Liver (tissue), 3 donors: ENCODE measurements at regions not wholly inside any gene's neighbourhood (a gene's known extent, or its start where the extent isn't known, plus 50 kb on each side); places are given as distances from the start of the nearest gene placed in this dataset.

Source experiments
- HNF4A ChIP-seq, 2 donors: conservative IDR thresholded peaks; 2 replicates each; pipeline ENCODE4 v1.6.1; 2016; ENCODE audit warnings: antibody characterized with exemption in 2 of 2, mild to moderate bottlenecking in 2 of 2
- NR2F2 ChIP-seq: IDR thresholded peaks from 2 replicates; pipeline ENCODE4 v1.6.1; 2016; ENCODE audit warnings: antibody characterized with exemption
- RAD21 ChIP-seq, 2 donors: IDR thresholded peaks; 2 replicates each; pipeline ENCODE4 v1.6.1; 2016; ENCODE audit warnings: antibody characterized with exemption in 2 of 2, mild to moderate bottlenecking in 2 of 2
- RXRA ChIP-seq, 2 donors: IDR thresholded peaks; 2 replicates each; pipeline ENCODE4 v1.6.1; 2017 to 2018; ENCODE audit warnings: antibody characterized with exemption in 2 of 2, mild to moderate bottlenecking in 1 of 2
- SP1 ChIP-seq: IDR thresholded peaks from 2 replicates; pipeline ENCODE4 v1.6.1; 2018; ENCODE audit warnings: antibody characterized with exemption, mild to moderate bottlenecking
- TAF1 ChIP-seq: conservative IDR thresholded peaks from 2 replicates; pipeline ENCODE4 v1.6.1; 2016; ENCODE audit warnings: antibody characterized with exemption, mild to moderate bottlenecking
- YY1 ChIP-seq: IDR thresholded peaks from 2 replicates; pipeline ENCODE4 v1.6.1; 2016; ENCODE audit warnings: antibody characterized with exemption, mild to moderate bottlenecking
- TF ChIP-seq, protein P1 (sequence below): fragments of 150-350 bp; IDR thresholded peaks from 2 replicates; pipeline ENCODE4 v1.5.1; 2017; ENCODE audit warnings: improper control_type of control experiment, low read depth, low read length; ENCODE audit not compliant: missing input control
- TF ChIP-seq, protein P2 (sequence below): IDR thresholded peaks from 2 replicates; pipeline ENCODE4 v1.6.1; 2016; ENCODE audit warnings: antibody characterized with exemption, mild to moderate bottlenecking
- TF ChIP-seq, protein P3 (sequence below): IDR thresholded peaks from 2 replicates; pipeline ENCODE4 v1.6.1; 2016; ENCODE audit warnings: antibody characterized with exemption
- TF ChIP-seq, protein P4 (sequence below): IDR thresholded peaks from 2 replicates; pipeline ENCODE4 v1.6.1; 2016; ENCODE audit warnings: antibody characterized with exemption
- donor health status: healthy.
- donor health status: healthy.

DNA sequence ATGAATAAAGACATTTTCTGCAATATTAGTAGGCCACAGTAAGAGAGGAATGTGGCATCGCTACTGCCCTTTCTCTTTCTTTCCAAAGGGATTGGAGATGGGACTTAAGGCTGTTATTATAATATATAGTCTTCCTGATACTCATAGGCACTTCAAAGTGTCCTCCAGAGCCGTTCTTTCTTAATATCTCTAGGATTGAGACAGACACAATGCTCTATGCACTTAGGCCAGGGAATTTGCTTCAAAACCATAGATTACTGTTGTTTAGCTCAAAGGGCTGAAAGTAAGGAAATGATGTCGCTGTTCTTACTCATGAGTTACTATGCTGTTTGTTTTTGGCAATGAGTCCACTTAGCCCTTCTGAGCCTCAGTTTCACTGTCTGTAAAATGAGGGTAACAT is 590.5 kb downstream of the CDH11 start:
- TF ChIP-seq, protein P1, sequence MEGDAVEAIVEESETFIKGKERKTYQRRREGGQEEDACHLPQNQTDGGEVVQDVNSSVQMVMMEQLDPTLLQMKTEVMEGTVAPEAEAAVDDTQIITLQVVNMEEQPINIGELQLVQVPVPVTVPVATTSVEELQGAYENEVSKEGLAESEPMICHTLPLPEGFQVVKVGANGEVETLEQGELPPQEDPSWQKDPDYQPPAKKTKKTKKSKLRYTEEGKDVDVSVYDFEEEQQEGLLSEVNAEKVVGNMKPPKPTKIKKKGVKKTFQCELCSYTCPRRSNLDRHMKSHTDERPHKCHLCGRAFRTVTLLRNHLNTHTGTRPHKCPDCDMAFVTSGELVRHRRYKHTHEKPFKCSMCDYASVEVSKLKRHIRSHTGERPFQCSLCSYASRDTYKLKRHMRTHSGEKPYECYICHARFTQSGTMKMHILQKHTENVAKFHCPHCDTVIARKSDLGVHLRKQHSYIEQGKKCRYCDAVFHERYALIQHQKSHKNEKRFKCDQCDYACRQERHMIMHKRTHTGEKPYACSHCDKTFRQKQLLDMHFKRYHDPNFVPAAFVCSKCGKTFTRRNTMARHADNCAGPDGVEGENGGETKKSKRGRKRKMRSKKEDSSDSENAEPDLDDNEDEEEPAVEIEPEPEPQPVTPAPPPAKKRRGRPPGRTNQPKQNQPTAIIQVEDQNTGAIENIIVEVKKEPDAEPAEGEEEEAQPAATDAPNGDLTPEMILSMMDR, result no peak
- TF ChIP-seq RAD21 (IDR thresholded peaks at IDR 0.05) (no peak), TAF1 (no peak), HNF4A (conservative IDR thresholded peaks at IDR 0.05) (no peak), YY1 (no peak), SP1 (no peak), NR2F2 (no peak), RXRA (IDR thresholded peaks at IDR 0.05) (no peak)
- TF ChIP-seq, protein P2, sequence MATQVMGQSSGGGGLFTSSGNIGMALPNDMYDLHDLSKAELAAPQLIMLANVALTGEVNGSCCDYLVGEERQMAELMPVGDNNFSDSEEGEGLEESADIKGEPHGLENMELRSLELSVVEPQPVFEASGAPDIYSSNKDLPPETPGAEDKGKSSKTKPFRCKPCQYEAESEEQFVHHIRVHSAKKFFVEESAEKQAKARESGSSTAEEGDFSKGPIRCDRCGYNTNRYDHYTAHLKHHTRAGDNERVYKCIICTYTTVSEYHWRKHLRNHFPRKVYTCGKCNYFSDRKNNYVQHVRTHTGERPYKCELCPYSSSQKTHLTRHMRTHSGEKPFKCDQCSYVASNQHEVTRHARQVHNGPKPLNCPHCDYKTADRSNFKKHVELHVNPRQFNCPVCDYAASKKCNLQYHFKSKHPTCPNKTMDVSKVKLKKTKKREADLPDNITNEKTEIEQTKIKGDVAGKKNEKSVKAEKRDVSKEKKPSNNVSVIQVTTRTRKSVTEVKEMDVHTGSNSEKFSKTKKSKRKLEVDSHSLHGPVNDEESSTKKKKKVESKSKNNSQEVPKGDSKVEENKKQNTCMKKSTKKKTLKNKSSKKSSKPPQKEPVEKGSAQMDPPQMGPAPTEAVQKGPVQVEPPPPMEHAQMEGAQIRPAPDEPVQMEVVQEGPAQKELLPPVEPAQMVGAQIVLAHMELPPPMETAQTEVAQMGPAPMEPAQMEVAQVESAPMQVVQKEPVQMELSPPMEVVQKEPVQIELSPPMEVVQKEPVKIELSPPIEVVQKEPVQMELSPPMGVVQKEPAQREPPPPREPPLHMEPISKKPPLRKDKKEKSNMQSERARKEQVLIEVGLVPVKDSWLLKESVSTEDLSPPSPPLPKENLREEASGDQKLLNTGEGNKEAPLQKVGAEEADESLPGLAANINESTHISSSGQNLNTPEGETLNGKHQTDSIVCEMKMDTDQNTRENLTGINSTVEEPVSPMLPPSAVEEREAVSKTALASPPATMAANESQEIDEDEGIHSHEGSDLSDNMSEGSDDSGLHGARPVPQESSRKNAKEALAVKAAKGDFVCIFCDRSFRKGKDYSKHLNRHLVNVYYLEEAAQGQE, result no peak
- TF ChIP-seq, protein P3, sequence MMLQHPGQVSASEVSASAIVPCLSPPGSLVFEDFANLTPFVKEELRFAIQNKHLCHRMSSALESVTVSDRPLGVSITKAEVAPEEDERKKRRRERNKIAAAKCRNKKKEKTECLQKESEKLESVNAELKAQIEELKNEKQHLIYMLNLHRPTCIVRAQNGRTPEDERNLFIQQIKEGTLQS, result no peak
- TF ChIP-seq, protein P4, sequence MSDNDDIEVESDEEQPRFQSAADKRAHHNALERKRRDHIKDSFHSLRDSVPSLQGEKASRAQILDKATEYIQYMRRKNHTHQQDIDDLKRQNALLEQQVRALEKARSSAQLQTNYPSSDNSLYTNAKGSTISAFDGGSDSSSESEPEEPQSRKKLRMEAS, result no peak
